T-helper 1 cell treated with Interleukin-12 subunit alpha and Interleukin-12 subunit beta and Interleukin-4 antibody, amounts not matched to agents 30 ng/mL and 1 ng/mL, for 36 hours (primary cell): ENCODE measurements at regions not wholly inside any gene's neighbourhood (a gene's known extent, or its start where the extent isn't known, plus 50 kb on each side); places are given as distances from the start of the nearest gene placed in this dataset.

Experiments used
- intact Hi-C: fragments of 100-400 bp; cut with micrococcal nuclease; formaldehyde crosslinking; loops from one replicate; pipeline ENCODE4 v1.15.1; 2024

- intact Hi-C loops, result no loop called here
Observed at GRCh38 chr17:68135141-68135887, 99.8 kb downstream of the KPNA2 start.

DNA sequence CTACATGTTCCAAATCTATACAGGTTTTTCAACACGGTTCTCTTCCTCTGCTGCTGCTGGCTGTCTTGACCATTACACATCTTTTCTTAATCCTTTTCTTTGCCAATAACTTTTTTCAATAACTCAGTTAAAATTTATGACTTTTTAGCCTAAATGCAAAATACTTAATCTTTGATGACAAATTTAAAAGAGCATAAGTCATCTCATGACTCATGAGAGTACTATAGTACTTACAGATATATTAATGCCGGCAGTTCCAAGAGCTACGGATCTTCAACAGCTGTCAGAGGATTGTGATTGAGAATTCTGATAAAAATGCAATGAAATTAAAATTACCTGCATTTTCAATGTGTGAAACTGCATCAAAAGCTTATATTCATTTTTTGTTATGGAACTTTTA, 105.5 kb downstream of the KPNA2 start:
- intact Hi-C loops, result no loop called here

- intact Hi-C loops, result no loop called here
Observed at GRCh38 chr17:68142595-68142994, 105.2 kb upstream of the AMZ2 start.

DNA sequence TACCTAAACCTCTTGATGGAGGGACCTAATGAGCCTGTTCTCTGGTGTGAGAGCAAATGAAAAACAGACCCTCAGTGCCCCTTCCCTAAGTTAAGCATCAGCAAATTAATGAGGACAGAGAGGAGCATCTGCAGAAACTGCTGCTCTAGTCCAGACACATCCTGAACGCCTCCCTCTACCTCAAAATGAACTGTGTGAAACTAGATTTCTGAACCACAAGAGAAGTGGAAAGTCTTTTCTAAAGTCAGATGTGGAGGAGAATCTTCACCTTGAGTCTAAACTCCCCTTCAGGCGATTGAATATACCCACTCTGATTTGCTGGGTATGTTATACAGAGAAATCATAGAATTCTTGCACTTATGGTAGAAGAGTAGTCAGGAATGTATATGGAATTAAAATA, 104.4 kb upstream of the AMZ2 start:
- intact Hi-C loops, result no loop called here

DNA sequence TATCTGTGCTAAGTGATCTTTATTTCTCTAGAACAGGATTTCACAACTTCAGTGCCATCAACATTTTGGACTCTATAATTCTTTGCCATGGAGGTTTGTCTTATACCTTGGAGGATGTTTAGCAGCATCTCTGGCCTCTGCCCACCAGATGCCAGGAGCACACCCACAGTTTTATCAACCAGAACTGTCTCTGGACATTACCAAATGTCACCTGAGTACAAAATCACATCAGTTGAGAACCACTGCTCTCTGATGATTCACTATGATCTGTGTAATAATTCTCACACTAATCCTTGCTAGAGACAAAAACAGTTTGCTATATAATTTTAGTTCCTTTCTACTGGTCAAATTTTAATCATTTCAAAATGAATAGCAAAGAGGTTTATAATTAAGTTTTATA, 102.8 kb upstream of the AMZ2 start:
- intact Hi-C loops, result no loop called here

DNA sequence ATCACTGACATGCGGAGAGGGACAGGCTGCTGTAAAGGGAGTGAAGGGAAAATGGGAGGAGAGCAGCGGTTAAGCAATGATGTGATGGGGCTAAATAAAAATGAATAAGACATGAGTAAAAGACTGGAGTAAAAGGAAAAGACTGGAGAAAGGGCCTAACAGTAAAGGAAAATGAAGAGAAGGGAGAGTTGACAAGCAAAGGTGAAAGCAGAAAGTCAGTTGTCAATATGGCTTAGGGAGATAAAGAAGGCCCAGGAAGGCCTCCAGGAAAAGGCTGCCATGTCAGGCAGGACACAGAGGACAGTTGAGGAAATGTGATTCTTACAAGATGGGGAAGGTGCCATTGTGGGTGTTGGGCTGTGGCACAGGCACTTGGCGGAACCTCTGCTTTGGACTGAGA, 98.9 kb upstream of the AMZ2 start:
- intact Hi-C loops, result no loop called here

GRCh38 chr17:68152161-68152571, 95.7 kb upstream of the AMZ2 start:
- intact Hi-C loops, result no loop called here

DNA sequence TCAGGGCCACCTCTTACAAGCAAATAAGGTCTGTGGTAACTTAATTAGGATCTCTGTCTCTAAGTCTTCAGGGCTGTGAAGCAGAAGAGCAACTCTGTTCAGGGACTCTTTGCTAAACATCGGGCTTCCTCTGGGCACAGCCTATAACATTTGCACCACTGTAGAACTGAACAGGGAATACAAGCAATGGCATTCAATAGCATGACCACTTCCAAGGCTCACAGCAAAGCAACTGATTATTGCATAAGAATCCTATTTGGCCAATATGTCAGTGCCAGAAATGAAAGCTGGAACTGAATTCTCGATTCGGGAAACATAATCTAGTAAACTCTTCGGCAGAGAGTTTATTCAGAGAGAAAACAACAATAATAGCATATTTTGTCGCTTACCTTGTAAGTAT, 92.2 kb upstream of the AMZ2 start:
- intact Hi-C loops, result no loop called here

DNA sequence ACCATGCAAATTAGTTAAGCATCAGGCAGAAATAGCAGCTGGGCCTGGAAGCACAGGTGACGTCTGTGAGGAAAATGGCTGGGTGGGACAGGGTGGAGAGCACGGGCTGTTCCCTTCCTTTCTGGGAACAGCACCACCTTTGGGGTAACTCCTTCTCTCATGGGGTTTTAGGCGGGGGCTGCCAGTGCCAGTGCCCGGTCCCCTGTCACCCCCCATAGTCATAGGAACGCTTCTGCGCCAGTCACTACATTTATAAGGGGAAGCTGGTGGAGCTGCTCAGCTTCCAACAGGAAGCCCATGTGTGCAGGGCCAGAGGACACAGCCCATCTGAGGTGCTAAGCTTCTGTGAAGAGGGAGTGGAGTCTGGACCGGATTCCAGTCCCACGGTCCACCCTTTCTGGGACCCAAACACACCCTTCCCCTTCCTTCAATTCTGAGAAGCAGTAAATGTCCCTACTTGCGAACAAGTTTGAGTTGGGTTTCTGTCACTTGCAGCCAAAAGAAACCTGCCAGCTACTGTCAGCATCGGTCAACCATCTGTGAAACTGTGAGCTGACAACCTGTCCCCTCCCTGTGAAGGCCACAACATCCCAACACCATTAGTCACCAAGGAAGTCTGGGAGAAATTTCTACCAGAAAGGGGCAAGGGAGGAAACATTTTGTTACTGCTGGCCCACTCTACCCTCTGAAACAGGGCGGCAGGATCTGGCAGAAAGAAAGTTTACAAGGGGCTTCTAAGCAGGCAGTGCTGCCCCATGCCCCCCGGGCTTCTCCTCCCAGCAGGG, 86.0 kb upstream of the AMZ2 start:
- intact Hi-C loops, result no loop called here

- intact Hi-C loops, result loop anchor here (2.0 kb wide), 1 partner anchor 14 kb away; no protein-coding TSS in a partner anchor
Observed at GRCh38 chr17:68168273-68169164, 79.3 kb upstream of the AMZ2 start.

GRCh38 chr17:68169165-68169821, 78.5 kb upstream of the AMZ2 start:
- intact Hi-C loops, result loop anchor here (2.0 kb wide), 1 partner anchor 14 kb away; no protein-coding TSS in a partner anchor

DNA sequence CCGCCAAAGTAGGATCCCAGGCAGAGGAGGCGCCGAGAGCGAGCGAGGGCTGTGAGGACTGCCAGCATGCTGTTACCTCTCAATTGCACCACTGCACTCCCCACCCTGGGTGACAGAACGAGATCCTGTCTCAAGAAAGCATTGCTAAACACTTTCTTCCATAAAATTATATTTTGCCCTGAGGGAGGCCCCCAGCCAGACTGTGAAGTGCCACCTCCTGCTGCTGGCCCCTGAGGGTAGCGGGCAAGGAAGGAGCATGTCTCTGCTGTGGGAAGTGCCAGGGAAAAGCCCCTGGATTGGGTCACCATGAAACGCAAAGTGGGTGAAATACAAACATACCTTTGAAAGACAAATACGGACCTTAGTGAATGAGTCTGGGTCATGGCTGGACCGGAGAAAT, 78.0 kb upstream of the AMZ2 start:
- intact Hi-C loops, result loop anchor here (2.0 to 5.0 kb wide), 2 partner anchors 13 to 113 kb away; no protein-coding TSS in a partner anchor

DNA sequence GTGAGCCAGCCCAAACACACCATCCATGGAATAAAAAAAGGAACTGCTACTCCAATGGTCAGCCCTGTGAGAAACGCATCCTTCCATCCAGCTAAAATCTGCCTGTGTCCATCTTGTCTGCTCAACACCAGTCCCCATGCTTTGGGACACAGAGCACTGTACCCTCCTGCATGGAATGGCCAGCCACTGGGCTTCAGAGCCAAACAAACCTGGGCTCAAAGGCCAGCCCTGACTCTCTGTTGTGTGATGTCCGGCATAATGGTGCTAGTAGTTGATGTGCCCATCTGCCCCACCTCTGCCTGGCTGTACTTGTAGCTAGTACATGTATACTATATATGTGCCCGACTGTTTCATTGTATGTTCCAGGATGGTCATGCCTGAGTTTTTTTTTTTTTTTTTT, 77.6 kb upstream of the AMZ2 start:
- intact Hi-C loops, result loop anchor here (5.0 kb wide), 1 partner anchor 113 kb away; no protein-coding TSS in a partner anchor

- intact Hi-C loops, result loop anchor here (1.0 to 5.0 kb wide), 7 partner anchors 8 to 291 kb away; no protein-coding TSS in a partner anchor
Observed at GRCh38 chr17:68172461-68172954, 75.3 kb upstream of the AMZ2 start.

DNA sequence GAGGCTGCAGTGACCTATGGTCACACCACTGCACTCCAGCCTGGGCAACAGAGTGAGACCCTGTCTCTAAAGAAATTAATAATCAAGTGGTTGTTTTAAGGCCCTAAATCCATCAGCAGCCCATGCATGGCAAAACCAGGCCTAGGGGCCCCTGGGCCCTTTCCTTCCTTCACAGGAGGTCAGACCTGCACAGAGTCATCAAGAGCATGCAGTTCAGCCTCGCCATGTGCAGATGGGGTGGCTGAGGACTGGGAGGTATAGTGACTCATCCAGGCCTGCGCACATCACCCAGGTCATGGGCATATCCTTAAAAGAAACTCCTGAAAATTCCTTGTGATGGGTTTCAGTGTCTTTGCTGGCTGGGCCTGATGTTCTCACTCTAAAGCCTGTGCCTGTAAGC, 72.4 kb upstream of the AMZ2 start:
- intact Hi-C loops, result no loop called here

DNA sequence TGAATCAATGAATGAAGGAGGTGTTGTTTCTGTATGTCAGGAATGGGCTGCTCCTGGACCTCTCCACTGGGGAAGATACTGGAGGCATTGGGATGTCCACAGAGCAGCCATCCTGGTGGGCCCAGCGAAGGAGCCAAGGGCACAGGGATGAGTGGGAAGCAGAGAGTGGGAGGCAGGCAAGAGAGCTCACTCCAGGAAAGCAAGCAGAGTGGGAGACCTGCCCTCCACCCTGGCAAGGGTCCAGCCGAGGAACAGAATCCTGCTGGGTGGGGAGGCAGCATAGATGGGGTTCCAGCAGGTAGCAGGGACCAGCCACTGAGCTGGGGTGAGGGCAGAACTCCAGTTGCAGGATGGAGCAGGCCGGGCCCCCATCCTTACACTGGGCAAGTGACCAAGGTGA, 71.9 kb upstream of the AMZ2 start:
- intact Hi-C loops, result no loop called here

- intact Hi-C loops, result no loop called here
Observed at GRCh38 chr17:68176718-68177117, 71.1 kb upstream of the AMZ2 start.

DNA sequence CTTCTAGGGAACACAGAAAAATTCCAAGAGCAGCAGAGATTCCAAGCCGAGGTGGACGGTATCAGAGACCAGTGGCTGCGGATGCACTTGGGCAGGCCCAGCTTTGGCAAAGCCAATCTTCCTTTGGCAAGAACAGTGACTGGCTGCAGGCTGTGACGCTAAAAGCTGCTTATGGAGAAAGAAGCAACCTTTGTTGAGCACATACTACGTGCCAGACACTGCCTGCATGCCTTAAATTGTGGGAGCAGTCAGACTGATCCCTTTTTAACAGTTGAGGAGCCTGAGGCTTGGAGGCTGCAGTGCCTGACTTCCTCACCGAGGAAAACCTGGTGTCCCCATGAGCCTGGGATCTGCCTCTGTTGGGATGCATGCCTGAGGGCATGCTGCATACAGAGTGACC, 69.0 kb upstream of the AMZ2 start:
- intact Hi-C loops, result no loop called here

- intact Hi-C loops, result no loop called here
Observed at GRCh38 chr17:68179236-68179925, 68.5 kb upstream of the AMZ2 start.

DNA sequence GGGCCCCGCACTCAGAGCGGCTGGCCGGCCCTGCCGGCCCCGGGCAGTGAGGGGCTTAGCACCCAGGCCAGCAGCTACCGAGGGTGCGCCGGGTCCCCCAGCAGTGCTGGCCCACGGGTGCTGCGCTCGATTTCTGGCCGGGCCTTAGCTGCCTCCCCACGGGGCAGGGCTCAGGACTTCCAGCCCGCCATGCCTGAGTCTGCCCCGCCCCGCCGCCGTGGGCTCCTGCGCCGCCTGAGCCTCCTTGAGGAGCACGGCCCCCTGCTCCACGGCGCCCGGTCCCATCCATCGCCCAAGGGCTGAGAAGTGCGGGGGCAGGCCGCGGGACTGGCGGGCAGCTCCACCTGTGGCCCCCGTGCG, 67.9 kb upstream of the AMZ2 start:
- intact Hi-C loops, result loop anchor here (1.0 to 5.0 kb wide), 15 partner anchors 8 to 1147 kb away; partner anchors contain the start of genes ABCA5, BPTF, KPNA2 and PITPNC1
